OCI-M1 (cell line): ENCODE measurements at regions not wholly inside any gene's neighbourhood (a gene's known extent, or its start where the extent isn't known, plus 50 kb on each side); places are given as distances from the start of the nearest gene placed in this dataset.
"Not testable (repeated sequence)": the region's sequence is repeated elsewhere in the genome, so short reads cannot be mapped to it uniquely, and the experiment has no call there.

Experiments used
- DNase-seq: peaks from one replicate; lab custom pipeline; 2025; lab: John Stamatoyannopoulos, UW

DNA sequence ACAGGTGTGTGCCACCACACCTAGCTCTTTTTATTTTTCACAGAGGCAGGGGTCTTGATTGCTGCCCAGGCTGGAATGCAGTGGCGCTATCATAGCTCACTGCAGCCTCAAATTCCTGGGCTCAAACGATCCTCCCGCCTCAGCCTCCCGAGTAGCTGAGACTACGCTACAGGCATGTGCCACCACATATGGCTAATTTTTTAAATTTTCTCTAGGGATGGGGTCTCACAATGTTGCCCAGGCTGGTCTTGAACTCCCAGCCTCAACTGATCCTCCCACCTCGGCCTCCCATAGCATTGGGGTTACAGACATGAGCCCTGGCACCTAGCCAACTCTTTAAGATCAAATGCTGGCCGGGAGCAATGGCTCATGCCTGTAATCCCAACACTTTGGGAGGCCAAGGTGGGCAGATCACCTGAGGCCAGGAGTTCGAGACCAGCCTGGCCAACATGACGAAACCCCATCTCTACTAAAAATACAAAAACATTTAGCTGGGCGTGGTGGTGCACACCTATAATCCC is 50.6 kb upstream of the MYL10 start:
- not testable (repeated sequence) for DNase-seq

DNA sequence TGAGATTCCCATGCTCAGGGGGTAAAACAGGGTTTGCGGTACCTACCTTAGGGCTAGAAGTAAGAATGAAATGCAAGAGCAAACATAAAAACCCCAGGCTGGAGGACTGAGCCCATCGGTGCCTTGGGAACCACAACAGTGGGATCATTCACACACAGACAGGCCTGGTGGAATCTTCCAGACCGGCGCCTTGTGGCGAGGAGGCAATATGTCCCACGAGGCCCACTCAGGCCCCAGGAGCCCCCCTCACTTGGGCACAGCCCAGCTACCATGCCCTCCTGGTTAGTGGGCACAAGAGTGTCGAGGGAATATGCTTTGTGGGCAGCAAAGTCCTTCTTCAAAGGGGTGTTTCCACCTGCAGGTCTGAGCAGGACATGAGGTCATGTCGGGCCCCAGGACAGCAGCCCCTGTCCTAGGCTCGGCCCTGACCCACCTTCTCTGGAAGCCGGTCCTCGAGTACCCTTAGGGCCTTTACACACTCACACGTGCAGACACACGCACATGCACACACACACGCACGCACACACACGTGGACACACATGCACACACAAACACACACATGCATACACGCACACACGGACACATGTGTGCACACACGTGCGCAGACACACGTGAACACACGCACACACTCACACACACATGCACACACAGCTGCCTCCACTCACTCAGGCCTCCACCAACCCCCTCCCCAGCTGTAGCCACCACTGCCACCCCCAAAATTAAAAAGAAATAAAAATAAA is 51.5 kb upstream of the MYL10 start:
- DNase-seq: no peak

DNA sequence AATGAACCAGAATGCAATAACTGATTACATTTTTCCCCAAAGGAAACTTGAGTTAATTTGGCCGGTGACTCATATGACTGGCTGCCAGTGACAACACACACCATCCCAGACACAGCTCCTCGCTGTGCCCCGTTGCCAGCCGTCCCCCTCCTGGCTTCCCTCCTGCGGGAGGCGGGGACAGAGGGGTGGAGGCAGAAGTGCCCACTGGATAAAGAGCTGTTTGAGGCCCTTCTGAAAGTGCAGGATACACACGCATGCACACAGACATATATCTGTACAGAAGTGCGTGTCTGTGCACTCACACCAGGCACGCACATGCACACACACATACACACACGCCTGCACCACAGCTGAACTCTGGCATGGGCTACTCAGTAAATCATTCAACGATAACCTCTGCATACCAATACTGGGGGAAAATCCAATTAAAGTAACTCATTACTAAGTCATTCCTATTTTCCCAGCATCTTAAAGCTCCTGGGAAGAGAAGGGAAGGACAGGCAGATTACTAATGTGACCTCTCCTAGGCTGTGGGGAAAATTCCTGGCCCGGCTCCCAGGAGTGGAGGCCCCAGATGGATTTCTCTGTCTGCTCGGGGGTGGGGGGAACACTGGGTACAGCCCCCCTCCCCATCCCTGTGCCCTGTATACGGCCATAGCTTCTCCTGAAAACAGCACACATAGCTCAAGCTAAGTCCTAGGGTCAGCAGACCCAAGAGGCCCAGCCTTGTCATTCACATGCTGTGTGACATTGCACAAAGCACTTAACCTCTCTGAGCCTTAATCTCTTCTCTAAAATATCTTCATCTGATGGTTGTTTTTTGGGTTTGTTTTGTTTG is 52.3 kb upstream of the MYL10 start:
- no peak for DNase-seq

DNA sequence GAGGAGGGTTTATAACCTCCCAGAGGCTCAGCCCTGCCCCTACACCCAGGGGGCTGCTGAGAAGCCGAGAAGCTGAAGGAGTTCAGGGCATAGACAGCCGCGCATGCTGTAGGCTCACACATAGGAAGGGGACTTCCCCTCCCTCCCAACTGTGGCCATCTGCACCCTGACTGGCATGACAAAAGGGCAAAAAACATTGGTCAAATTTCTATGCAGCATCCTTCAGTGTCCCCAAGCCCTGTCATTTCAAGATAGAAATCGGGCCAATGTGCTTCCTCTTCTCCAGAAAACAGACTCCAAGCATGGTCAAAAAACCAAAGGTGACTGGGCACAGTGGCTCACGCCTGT is 55.9 kb upstream of the MYL10 start:
- DNase-seq: no peak

DNA sequence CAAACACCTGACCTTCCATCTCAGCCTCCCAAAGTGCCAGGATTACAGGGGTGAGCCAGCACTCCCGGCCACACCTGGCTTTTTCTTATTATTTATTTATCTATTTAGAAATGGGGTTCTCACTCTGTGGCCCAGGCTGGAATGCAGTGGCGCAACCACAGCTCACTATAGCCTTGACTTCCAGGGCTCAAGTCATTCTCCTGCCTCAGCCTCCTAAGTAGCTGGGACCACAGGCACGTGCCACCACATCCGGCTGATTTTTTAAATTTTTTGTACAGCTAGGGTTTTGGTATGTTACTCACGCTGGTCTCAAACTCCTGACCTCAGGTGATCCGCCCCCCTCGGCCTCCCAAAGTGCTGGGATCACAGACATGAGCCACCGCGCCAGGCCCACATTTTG is 56.9 kb upstream of the MYL10 start:
- no peak for DNase-seq

DNA sequence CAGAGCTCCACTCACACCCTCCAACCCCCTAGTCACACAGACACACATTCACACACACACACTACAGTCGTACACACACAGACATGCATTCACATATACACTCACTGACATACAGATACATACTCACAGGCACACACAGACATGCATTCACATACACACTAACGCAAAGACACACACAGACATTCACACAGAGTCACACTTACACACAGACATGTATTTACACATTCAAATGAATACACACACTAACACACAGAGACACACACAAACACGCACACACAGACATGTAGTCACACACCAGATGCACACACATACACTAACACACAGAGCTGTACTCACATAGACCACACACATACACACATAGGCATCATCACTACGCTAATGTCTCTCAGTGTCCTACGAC is 58.0 kb upstream of the MYL10 start:
- no peak for DNase-seq

DNA sequence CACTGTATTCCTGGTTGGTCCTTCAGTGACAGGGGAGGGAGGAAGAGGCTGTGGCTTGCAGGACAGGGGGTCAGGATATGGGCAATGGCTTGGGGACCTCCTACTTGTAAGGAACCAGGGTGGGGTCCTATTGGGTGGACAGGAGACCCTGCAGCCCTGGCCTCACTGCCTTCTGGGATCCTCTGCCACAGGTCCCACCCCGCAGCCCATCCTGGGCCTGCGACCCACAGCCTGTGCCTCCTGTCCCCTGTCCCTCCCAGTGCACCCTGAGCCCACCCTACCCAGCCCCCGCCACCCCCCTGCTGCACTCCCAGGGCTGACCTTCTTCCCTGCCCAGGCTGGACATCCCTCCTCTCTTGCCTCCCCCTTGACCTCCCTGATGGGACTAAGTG is 58.7 kb upstream of the MYL10 start:
- DNase-seq: no peak

DNA sequence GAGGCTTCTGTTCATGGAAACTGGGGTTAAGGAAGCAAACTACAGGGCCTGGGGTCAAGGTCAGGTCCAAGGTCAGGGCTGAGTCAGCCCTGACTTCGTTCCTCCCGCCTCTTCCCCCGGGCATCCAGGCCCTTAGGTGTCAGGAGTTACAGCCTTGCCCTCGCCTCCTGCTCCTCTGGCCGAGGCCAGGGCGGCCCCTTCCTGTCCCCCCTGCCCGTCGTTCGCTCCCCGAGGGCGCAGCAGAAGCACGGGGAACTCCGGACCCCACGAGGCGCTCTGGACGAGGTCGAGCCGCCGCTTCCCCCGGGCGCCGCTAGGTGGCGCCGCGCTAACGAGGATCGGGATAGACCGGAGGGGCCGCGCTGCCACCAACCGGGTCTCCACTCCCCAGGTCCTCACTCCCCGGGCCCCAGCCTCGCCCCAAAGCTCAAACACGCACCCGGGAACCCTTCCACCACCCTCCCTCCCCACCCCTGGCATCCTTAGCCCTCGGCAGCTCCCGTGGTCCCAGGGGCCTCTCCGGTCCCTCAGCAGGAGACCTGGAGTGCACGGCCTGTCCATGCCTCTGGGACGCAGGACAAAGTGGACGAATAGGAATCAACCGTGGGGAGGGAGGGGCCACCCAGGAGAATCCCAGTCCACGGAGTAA is 59.2 kb upstream of the MYL10 start:
- DNase-seq: peak; percentile 70

DNA sequence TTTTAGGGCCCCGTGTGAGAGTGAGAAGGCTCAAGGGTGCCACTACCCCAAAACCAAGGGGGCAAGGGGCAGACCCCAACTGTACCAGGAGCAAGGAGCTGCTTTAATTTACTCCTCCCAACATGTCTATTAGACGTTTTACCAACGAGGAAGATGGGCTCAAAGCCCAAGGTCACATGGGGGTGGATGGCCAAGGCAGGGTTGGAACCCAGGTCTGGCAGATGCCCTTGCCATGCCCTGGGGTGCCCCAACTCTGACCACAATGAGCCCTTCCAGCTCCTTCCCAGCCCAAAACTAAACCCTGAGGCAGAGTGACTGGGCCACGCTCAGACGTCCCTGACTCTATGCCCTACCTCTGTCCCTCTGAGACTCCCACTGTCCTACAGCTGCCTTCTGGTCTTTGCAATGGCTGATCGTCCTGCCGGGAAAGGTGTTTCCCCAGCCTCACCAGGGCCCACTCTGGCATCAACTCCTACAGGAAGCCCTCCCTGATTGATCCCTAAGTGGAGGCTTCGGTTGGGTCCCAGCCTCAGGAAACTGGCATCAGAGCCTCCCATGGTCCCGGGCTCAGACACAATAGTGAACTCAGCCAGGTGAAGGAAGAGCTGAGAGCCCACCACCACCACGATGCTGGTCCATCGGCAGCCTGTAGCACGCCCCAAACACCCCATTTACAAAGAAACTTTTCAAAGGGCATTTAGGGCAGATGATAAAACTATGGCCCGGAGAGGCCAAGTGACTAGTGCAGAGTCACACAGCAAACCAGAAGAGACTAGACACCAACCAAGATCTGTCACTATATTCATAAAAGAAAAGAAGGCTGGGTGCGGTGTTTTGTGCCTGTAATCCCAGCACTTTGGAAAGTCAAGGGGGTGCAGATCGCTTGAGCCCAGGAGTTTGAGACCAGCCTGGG is 60.2 kb upstream of the MYL10 start:
- DNase-seq: no peak

DNA sequence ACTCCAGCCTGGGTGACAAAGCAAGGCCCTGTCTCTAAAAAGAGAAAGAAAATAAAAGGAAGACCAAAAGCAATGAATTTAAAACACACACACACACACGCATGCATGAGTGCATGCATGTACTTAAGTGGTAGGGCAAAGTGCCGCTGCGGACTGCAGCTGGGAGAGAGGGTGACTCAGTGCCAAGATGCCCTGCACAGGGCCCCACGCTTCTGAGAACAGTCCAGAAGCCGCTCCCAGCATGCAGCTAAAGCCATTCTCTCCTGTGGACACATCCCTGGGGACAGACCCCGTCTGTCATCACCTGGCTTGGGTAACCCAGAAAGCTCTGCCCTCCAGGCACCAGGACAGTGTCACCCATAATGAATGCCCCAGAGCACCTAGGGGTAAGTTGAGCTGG is 61.0 kb upstream of the MYL10 start:
- DNase-seq: no peak

DNA sequence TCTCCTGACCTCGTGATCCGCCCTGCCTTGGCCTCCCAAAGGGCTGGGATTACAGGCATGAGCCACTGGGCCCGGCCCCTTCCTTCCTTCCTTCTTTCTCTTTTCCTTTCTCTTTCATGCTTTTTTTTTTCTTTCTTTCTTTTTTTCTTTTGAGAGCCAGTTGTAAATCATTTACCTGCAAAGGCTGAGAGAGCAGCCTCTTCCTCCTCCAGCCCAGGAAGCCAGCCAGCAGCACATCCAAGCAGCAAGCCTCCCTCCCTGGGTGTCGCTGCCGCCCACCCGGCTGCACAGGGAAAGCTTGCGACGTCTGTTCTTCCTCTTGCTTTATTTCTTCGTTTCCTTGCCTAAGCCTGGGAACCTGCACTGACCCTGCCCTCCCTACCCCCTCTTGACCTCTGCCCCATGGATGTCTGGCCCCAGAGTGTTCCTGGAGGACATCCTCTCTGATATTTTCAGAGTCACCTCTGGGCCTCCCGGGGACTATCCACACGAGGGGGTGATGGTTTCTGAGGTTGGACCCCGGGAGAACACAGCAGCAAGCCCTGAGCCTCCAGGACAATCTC is 62.8 kb upstream of the MYL10 start:
- DNase-seq: no peak

DNA sequence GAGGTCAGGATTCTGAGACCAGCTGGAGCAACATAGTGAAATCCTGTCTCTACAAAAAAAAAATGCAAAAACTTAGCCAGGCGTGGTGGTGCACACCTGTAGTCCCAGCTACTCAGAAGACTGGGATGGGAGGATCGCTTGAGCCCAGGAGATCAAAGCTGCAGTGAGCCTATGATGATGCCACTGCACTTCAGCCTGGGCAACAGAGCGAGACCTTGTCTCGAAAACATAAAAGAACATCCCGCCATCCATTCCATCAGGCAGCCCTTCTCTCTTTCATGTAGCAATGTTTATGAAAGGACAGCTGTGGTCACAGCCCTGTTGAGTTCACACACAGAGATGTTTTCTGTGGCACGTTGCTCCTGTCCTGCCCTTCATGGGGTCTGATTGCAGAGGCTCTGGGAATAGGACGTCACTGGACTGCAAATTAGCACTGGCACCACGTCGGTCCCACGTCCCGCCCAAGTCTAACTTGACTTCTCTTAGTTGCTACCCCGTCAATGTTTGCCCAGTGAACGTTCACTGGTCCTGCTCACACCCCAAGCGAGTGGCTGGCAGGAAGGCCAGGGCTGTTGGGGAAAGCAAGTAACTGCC is 64.5 kb upstream of the MYL10 start:
- DNase-seq: no peak

DNA sequence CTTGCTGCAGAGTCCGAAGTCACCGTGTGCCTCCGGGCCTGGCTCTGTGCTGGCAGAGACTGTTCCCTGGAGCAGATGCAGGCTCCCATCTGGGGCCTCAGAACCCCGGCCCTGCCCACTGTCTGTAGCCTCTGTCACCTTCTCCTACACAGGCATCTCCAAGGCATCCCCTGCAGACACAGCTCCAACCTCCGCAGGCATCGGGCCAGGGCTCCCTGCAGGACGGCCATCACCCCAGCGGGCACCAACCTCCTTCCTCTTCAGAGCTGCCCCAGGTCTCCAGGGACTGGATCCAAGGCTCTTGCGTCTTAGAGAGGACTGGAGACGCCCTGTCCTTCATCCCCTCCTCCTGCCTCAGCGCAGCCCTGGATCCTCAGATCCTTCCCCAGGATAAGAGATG is 69.9 kb upstream of the MYL10 start:
- DNase-seq: no peak

DNA sequence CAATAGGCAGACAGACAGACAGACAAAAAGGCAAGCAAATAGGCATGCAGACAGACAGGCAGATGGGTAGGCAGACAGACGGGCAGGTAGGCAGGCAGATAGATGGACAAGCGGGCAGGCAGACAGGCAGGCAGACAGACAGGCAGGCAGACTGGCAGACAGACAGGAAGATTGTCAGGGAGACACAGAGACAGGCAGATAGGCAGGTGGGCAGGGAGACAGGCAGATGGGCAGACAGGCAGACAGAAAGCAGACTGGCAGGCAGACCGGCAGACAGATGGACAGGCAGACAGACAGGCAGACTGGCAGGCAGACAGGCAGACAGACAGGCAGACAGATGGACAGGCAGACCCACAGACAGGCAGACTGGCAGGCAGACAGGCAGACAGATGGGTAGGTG is 70.3 kb upstream of the MYL10 start:
- DNase-seq: no peak

DNA sequence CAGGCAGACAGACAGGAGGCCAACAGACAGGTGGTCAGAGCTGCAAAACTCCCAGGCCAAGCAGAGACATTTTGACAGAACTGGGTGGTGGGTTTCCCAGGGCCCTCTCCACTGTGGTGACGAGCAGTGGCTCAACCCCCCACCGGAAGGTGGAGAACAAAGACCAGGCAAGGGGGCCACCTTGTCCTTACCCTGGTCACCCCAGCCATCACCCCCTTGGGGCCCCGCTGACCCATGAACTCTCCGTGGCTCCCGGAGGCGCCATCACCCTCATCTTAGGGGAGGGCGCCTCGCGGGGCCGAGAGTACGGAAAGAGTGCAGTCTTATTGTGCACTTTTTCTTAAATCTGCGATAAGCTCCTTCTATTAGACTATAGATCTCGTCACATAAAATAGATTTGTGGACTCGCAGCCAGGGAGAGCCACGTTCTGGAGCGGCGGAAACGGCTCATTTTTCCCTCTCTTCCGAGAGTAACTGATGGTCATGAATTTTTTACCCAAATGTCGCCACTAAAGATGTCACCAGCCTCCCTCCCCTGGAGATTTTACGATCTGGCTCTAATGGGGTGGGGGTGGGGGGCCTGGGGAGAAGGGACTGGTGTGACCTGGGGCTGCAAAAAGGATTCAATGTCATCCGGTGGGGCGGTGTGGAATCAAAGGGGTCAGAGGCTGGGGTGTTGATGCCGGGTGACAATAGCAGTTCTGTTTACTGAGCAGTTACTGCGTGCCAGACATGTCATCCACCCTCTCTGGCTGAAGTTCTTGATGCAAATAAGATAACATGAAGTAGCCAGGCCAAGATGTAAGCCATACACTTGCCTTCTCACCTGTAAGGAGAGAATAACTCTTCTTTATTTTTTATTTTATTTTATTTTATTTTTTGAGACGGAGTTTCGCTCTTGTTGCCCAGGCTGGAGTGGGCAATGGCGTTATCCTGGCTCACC is 71.1 kb upstream of the MYL10 start:
- no peak for DNase-seq

DNA sequence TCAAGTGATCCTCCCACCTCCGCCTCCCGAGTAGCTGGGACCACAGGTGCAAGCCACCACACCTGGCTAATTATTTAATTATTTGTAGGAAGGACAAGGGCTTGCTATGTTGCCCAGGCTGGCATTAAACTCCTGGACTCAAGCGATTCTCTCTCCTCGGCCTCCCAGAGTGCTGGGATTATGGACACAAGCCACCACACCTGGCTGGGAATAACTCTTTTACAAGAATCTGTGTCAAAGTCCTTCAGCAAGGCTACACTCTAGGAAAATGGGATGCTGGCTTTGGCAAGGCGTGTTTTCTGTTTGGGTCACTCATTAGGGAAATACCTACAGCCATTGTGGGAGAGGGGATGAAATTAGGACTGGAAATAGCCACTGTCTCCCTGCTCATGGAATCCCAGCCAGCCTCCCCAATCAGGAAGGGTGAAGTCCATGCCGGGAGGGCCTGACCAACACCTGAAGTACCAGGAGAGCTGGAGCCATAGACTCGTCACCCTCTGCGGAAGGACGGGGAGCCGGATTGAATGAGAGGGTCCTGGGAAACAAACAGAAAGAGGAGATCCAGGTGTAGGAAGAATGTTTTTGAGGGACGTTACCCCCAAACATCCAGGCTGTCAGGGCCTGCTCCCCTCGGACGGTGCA is 72.2 kb upstream of the MYL10 start:
- DNase-seq: no peak

DNA sequence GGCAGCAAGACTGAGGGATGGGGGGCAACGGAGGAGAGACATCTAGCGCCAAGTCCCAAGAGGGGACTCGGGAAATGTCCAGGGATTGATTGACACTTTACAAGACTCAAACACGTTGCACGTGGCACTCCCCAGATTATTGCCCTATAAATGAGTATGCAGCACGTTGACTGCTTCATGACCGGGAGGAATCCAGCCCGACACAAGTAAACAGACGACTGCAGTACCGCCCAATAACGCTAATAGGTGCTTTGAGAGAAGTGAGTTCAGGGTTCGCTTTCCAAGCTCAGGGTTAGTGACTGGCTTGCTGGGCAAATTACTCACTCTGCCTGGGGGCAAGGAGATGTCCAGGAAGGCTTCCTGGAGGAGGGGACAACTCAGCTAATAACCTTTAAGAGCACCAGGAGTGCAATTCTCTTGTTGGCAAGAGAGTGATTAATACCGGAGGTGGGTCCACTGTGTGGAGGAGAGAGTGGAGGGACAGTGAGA is 73.3 kb upstream of the MYL10 start:
- no peak for DNase-seq

DNA sequence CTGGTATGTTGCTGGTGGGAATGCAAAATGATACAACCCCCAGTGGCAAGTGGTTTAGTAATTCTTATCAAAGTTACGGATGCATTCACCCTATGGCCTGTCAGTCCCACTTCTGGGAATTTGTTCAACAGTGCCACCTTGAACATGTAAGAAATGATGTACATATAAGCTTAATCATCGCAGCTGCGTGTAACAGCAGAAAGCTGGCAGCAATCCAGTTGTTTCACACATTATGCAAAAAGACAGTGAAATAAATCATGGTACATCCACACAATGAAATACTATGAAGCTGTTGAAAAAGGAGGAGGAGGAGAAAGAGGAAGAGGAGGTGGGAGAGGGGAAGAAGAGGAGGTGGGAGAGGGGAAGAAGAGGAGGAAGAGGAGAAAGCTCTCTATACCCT is 76.2 kb upstream of the MYL10 start:
- no peak for DNase-seq

DNA sequence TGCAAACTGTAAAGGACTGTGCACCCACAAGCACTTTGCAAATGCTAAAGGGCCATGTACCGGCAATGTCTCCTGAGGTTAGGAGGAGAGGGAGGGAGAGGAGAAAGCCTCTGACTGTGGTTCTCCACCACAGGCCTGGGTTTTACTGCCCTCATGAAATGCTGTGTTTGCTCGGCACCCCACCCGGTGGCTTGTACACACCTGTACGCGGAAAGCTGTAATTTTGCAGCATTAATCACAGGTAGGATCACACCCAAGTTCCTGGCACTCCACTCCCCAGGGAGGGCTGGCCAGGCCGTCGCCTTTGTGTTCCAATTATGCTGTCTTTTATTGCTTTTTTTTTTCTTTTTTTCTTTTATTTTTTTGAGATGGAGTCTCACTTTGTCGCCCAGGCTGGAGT is 78.5 kb upstream of the MYL10 start:
- DNase-seq: no peak
